H1 (cell line): ENCODE measurements at regions not wholly inside any gene's neighbourhood (a gene's known extent, or its start where the extent isn't known, plus 50 kb on each side); places are given as distances from the start of the nearest gene placed in this dataset.

ENCODE experiments used
- BACH1 ChIP-seq: IDR thresholded peaks from 2 replicates; pipeline ENCODE4 v1.6.1; 2012; ENCODE audit warnings: low read length, improper control_type of control experiment
- CHD2 ChIP-seq: IDR thresholded peaks from 2 replicates; pipeline ENCODE4 v1.6.1; 2012; ENCODE audit warnings: low read length, improper control_type of control experiment
- EP300 ChIP-seq, 2 experiments: IDR thresholded peaks; 1 replicate in 1 of 2; 2 replicates in 1 of 2; pipeline ENCODE4 v1.6.1; 2011 to 2012; ENCODE audit warnings: low read depth in 2 of 2, low read length in 2 of 2, mild to moderate bottlenecking in 2 of 2, borderline replicate concordance in 1 of 2, inconsistent platforms in 1 of 2, moderate library complexity in 1 of 2
- EZH2 ChIP-seq: fragments of 200-600 bp; sonication (generic); IDR thresholded peaks from 2 replicates; pipeline ENCODE4 v1.7.1; 2012; ENCODE audit warnings: low read depth, mild to moderate bottlenecking, moderate library complexity, low read length, inconsistent platforms; ENCODE audit not compliant: severe bottlenecking
- GABPA ChIP-seq: IDR thresholded peaks from 2 replicates; pipeline ENCODE4 v1.6.1; 2011; ENCODE audit warnings: mild to moderate bottlenecking, low read length, moderate library complexity, borderline replicate concordance; ENCODE audit not compliant: insufficient read depth
- JUND ChIP-seq: IDR thresholded peaks from 2 replicates; pipeline ENCODE4 v1.6.1; 2011; ENCODE audit warnings: mild to moderate bottlenecking, improper control_type of control experiment, low read length
- MAFK ChIP-seq: IDR thresholded peaks from 2 replicates; pipeline ENCODE4 v1.6.1; 2012; ENCODE audit warnings: low read depth, mild to moderate bottlenecking, improper control_type of control experiment, low read length
- POLR2A ChIP-seq, 2 experiments: IDR thresholded peaks; 1 replicate in 1 of 2; 2 replicates in 1 of 2; pipeline ENCODE4 v1.6.1; 2011; ENCODE audit warnings: low read depth in 2 of 2, low read length in 2 of 2, mild to moderate bottlenecking in 2 of 2; ENCODE audit errors: control extremely low read depth in 1 of 2
- SRF ChIP-seq: IDR thresholded peaks from 2 replicates; pipeline ENCODE4 v1.6.1; 2011; ENCODE audit warnings: mild to moderate bottlenecking, low read depth, low read length, moderate library complexity
- TF ChIP-seq, protein P1 (sequence below), 3 experiments: IDR thresholded peaks; 1 replicate in 2 of 3; 2 replicates in 1 of 3; pipeline versions ENCODE4 v1.5.1 to v1.6.1; 2011; ENCODE audit warnings: low read length in 3 of 3, mild to moderate bottlenecking in 3 of 3, inconsistent platforms in 2 of 3, low read depth in 1 of 3, moderate library complexity in 1 of 3; ENCODE audit not compliant: insufficient read depth in 1 of 3; ENCODE audit errors: control extremely low read depth in 1 of 3

DNA sequence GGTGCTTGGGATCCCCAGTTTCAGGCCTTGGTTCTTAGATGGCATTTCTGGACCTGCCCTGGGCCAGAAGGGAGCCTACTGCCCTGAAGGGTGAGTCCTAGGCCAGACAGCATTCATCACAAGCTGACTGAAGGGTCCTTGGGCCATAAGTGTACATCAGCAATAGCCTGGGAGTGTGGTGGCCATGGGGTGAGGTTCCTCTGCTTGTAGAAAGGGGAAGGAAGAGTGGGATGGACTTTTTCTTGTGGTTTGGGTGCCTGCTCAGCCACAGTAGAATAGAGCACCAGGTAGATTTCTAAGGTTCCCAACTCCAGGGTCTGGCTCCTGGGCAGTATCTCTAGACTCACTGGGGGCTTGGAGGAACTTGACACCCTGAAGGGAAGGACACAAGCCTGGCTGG lies 95.2 kb upstream of the PHF24 start:
- TF ChIP-seq CHD2, result no peak
- TF ChIP-seq BACH1, result no peak
- no peak for TF ChIP-seq SRF
- no peak for TF ChIP-seq MAFK
- TF ChIP-seq, protein P1, sequence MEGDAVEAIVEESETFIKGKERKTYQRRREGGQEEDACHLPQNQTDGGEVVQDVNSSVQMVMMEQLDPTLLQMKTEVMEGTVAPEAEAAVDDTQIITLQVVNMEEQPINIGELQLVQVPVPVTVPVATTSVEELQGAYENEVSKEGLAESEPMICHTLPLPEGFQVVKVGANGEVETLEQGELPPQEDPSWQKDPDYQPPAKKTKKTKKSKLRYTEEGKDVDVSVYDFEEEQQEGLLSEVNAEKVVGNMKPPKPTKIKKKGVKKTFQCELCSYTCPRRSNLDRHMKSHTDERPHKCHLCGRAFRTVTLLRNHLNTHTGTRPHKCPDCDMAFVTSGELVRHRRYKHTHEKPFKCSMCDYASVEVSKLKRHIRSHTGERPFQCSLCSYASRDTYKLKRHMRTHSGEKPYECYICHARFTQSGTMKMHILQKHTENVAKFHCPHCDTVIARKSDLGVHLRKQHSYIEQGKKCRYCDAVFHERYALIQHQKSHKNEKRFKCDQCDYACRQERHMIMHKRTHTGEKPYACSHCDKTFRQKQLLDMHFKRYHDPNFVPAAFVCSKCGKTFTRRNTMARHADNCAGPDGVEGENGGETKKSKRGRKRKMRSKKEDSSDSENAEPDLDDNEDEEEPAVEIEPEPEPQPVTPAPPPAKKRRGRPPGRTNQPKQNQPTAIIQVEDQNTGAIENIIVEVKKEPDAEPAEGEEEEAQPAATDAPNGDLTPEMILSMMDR (IDR thresholded peaks at IDR 0.05; ENCODE audit: control extremely low read depth in 1 of 3, insufficient read depth in 1 of 3, low read depth in 1 of 3, low read length in 3 of 3), result no peak
- TF ChIP-seq EZH2, result no peak
- TF ChIP-seq JUND, result no peak
- no peak for TF ChIP-seq POLR2A (IDR thresholded peaks at IDR 0.05; ENCODE audit: control extremely low read depth in 1 of 2, low read depth in 2 of 2, low read length in 2 of 2)
- no peak for TF ChIP-seq EP300 (IDR thresholded peaks at IDR 0.05; ENCODE audit: borderline replicate concordance in 1 of 2, low read depth in 2 of 2, low read length in 2 of 2)
- TF ChIP-seq GABPA, result no peak
